Neural cell (in vitro differentiated cells): ENCODE measurements at regions not wholly inside any gene's neighbourhood (a gene's known extent, or its start where the extent isn't known, plus 50 kb on each side); places are given as distances from the start of the nearest gene placed in this dataset.

ENCODE experiments used
- H2AFZ ChIP-seq: fragments of 200-600, 300-800 bp; sonication (generic), shearing (Covaris generic); 2 replicates; pipeline ENCODE4 v1.6.0; 2014; ENCODE audit warnings: low read depth, mild to moderate bottlenecking, antibody characterized with exemption, low read length, moderate library complexity
- H3F3A ChIP-seq: fragments of 200-600 bp; shearing (Covaris generic); 2 replicates; pipeline ENCODE4 v1.6.1; 2016; ENCODE audit warnings: mild to moderate bottlenecking, moderate library complexity, mixed read lengths, antibody characterized with exemption, low read length; ENCODE audit not compliant: insufficient read depth, poor library complexity, severe bottlenecking
- H3K27ac ChIP-seq: fragments of 200-600, 300-800 bp; sonication (generic), shearing (Covaris generic); 2 replicates; pipeline ENCODE4 v1.5.1; 2014; ENCODE audit warnings: mild to moderate bottlenecking, low read length, moderate library complexity
- H3K27me3 ChIP-seq: fragments of 300-800, 200-600 bp; sonication (generic), shearing (Covaris generic); 2 replicates; pipeline ENCODE4 v1.6.0; 2014; ENCODE audit warnings: mild to moderate bottlenecking, low read depth, low read length, moderate library complexity; ENCODE audit not compliant: insufficient read depth
- H3K36me3 ChIP-seq: fragments of 300-800, 200-600 bp; sonication (generic), shearing (Covaris generic); 2 replicates; pipeline ENCODE4 v1.5.1; 2014; ENCODE audit warnings: mild to moderate bottlenecking, antibody characterized with exemption, low read length, moderate library complexity; ENCODE audit not compliant: insufficient read depth
- H3K4me2 ChIP-seq: fragments of 300-800, 200-600 bp; sonication (generic), shearing (Covaris generic); 2 replicates; pipeline ENCODE4 v1.6.0; 2014; ENCODE audit warnings: mild to moderate bottlenecking, low read length
- H3K4me3 ChIP-seq: fragments of 300-800, 200-600 bp; sonication (generic), shearing (Covaris generic); 2 replicates; pipeline ENCODE4 v1.5.1; 2014; ENCODE audit warnings: mild to moderate bottlenecking, low read length, moderate library complexity
- H3K79me2 ChIP-seq: fragments of 200-600 bp; shearing (Covaris generic); replicated peaks from 2 replicates; pipeline ENCODE4 v1.6.0; 2014; ENCODE audit warnings: mild to moderate bottlenecking, low read length, moderate library complexity; ENCODE audit not compliant: insufficient read depth
- H3K9ac ChIP-seq: fragments of 300-800, 200-600 bp; sonication (generic), shearing (Covaris generic); 2 replicates; pipeline ENCODE4 v1.6.1; 2016; ENCODE audit warnings: mild to moderate bottlenecking, low read length, mixed read lengths
- H3K9me2 ChIP-seq: fragments of 200-600 bp; shearing (Covaris generic); 2 replicates; pipeline ENCODE4 v1.6.1; 2016; ENCODE audit warnings: mild to moderate bottlenecking, low read length, mixed read lengths; ENCODE audit not compliant: insufficient read depth
- H3K9me3 ChIP-seq: fragments of 200-600, 300-800 bp; sonication (generic), shearing (Covaris generic); 2 replicates; pipeline ENCODE4 v1.6.1; 2016; ENCODE audit warnings: mild to moderate bottlenecking, mixed run types, low read length, moderate library complexity, mixed read lengths
- H4K20me1 ChIP-seq: fragments of 200-600 bp; shearing (Covaris generic); 2 replicates; pipeline ENCODE4 v1.6.1; 2016; ENCODE audit warnings: mild to moderate bottlenecking, mixed run types; ENCODE audit not compliant: insufficient read depth
- CTCF ChIP-seq: fragments of 450-650 bp; IDR thresholded peaks from 2 replicates; pipeline ENCODE4 v1.5.1; 2014; ENCODE audit warnings: antibody characterized with exemption, mild to moderate bottlenecking, moderate library complexity; ENCODE audit not compliant: poor library complexity, severe bottlenecking
- EP300 ChIP-seq: fragments of 450-650 bp; conservative IDR thresholded peaks from 2 replicates; pipeline ENCODE4 v1.6.1; 2014; ENCODE audit warnings: antibody characterized with exemption, mild to moderate bottlenecking, moderate library complexity; ENCODE audit not compliant: poor library complexity, severe bottlenecking
- EZH2 ChIP-seq: fragments of 200-600, 300-800 bp; shearing (Covaris generic), sonication (generic); IDR thresholded peaks from 2 replicates; pipeline ENCODE4 v1.6.1; 2014; ENCODE audit warnings: antibody characterized with exemption, low read length, borderline replicate concordance, mild to moderate bottlenecking; ENCODE audit not compliant: insufficient read depth, poor library complexity, severe bottlenecking
- MXI1 ChIP-seq: fragments of 450-650 bp; conservative IDR thresholded peaks from 2 replicates; pipeline ENCODE4 v1.6.1; 2014; ENCODE audit warnings: antibody characterized with exemption, mild to moderate bottlenecking; ENCODE audit not compliant: poor library complexity, severe bottlenecking
- POLR2AphosphoS5 ChIP-seq: IDR thresholded peaks from 2 replicates; pipeline ENCODE4 v1.6.1; 2012
- RAD21 ChIP-seq: fragments of 450-650 bp; conservative IDR thresholded peaks from 2 replicates; pipeline ENCODE4 v1.6.1; 2014; ENCODE audit warnings: antibody characterized with exemption, mild to moderate bottlenecking, moderate library complexity
- REST ChIP-seq: IDR thresholded peaks from 2 replicates; pipeline ENCODE4 v1.6.1; 2012; ENCODE audit warnings: borderline replicate concordance
- SMC3 ChIP-seq: fragments of 450-650 bp; conservative IDR thresholded peaks from 2 replicates; pipeline ENCODE4 v1.6.1; 2014; ENCODE audit warnings: antibody characterized with exemption, mild to moderate bottlenecking, moderate library complexity; ENCODE audit not compliant: poor library complexity
- TAF1 ChIP-seq: IDR thresholded peaks from 2 replicates; pipeline ENCODE4 v1.6.1; 2012; ENCODE audit warnings: low read depth

- H3F3A ChIP-seq: no peaks in the 10 kb centered on the region
- no peaks in the 10 kb centered on the region for H3K79me2 ChIP-seq
- H3K9ac ChIP-seq: no peak overlapping the region
- no peaks in the 10 kb centered on the region for H3K9me2 ChIP-seq
- H3K27ac ChIP-seq: no peak overlapping the region
- no peaks in the 10 kb centered on the region for H3K27me3 ChIP-seq
- no peak overlapping the region for H2AFZ ChIP-seq
- H3K9me3 ChIP-seq: no peaks in the 10 kb centered on the region
- TF ChIP-seq CTCF (no peak), SMC3 (no peak)
- H3K4me3 ChIP-seq: no peak overlapping the region
- H3K4me2 ChIP-seq: no peak overlapping the region
- no peaks in the 10 kb centered on the region for H4K20me1 ChIP-seq
- H3K36me3 ChIP-seq: no peaks in the 10 kb centered on the region
These were observed 776.8 kb upstream of the SOX11 start for GRCh38 chr2:4915357-4915756.

- H3K4me3 ChIP-seq: no peak overlapping the region
- no peak overlapping the region for H3K27ac ChIP-seq
- TF ChIP-seq RAD21: no peak
- no peak for TF ChIP-seq TAF1
- no peak for TF ChIP-seq CTCF
- no peak for TF ChIP-seq REST
- TF ChIP-seq MXI1: no peak
- no peak for TF ChIP-seq EZH2
- TF ChIP-seq POLR2AphosphoS5: no peak
- no peak for TF ChIP-seq SMC3
- TF ChIP-seq EP300: no peak
- no peaks in the 10 kb centered on the region for H3K9me2 ChIP-seq
- H4K20me1 ChIP-seq: no peaks in the 10 kb centered on the region
- H3F3A ChIP-seq: no peaks in the 10 kb centered on the region
- H3K79me2 ChIP-seq: no peaks in the 10 kb centered on the region
- no peak overlapping the region for H3K9ac ChIP-seq
- H3K27me3 ChIP-seq: no peaks in the 10 kb centered on the region
- H3K9me3 ChIP-seq: no peaks in the 10 kb centered on the region
- H2AFZ ChIP-seq: no peak overlapping the region
- H3K36me3 ChIP-seq: no peaks in the 10 kb centered on the region
- H3K4me2 ChIP-seq: no peak overlapping the region
These were observed 776.1 kb upstream of the SOX11 start for GRCh38 chr2:4916094-4916493.
